GM12873 (cell line): ENCODE measurements at regions not wholly inside any gene's neighbourhood (a gene's known extent, or its start where the extent isn't known, plus 50 kb on each side); places are given as distances from the start of the nearest gene placed in this dataset.

ENCODE experiments used
- CTCF ChIP-seq: IDR thresholded peaks from 2 replicates; pipeline ENCODE4 v1.5.1; 2012; ENCODE audit warnings: low read depth, mild to moderate bottlenecking, moderate library complexity, low read length, control low read depth; ENCODE audit not compliant: insufficient read depth; ENCODE audit errors: missing control alignments

GRCh38 chr13:79910875-79911540 is 429.9 kb downstream of the SPRY2 start:
- no peak for TF ChIP-seq CTCF

- no peak for TF ChIP-seq CTCF
Observed at GRCh38 chr13:79909644-79910043, 428.7 kb downstream of the NDFIP2 start.

GRCh38 chr13:79908381-79908780 is 427.4 kb downstream of the NDFIP2 start:
- no peak for TF ChIP-seq CTCF

GRCh38 chr13:79907527-79907926 is 426.6 kb downstream of the NDFIP2 start:
- no peak for TF ChIP-seq CTCF

GRCh38 chr13:79906345-79906744 is 425.4 kb downstream of the NDFIP2 start:
- no peak for TF ChIP-seq CTCF

- no peak for TF ChIP-seq CTCF
Observed at GRCh38 chr13:79905018-79905417, 424.1 kb downstream of the NDFIP2 start.

GRCh38 chr13:79904581-79904980 is 423.6 kb downstream of the NDFIP2 start:
- no peak for TF ChIP-seq CTCF
